ENCODE measurements at regions not wholly inside any gene's neighbourhood (a gene's known extent, or its start where the extent isn't known, plus 50 kb on each side); places are given as distances from the start of the nearest gene placed in this dataset.

DNA sequence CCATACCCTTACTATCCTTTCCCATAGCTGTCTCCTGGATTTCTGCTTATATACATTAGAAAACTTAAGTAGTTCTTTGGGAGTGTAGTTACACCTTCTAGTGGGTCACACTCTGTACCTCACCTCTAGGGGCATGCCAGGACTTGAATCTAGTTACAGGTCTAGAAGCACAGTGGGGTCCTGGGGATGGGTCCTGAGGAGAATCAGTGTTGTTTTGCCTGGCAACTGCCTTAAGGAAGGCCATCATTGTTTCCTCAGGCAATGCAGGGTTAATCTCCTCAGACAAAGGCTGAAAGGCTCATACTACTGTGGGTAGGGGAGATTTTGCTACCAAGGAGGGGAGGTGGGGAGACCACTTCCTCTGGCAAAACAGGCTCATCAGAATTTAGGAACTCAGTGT, 750.3 kb downstream of the FAT4 start:
- no peaks in the 10 kb centered on the region for H3K4me1 ChIP-seq
- intact Hi-C loops (cut with DNase I; ENCODE audit: low total_unique reads) = no loop called here
- no peaks in the 10 kb centered on the region for H3K9me3 ChIP-seq

DNA sequence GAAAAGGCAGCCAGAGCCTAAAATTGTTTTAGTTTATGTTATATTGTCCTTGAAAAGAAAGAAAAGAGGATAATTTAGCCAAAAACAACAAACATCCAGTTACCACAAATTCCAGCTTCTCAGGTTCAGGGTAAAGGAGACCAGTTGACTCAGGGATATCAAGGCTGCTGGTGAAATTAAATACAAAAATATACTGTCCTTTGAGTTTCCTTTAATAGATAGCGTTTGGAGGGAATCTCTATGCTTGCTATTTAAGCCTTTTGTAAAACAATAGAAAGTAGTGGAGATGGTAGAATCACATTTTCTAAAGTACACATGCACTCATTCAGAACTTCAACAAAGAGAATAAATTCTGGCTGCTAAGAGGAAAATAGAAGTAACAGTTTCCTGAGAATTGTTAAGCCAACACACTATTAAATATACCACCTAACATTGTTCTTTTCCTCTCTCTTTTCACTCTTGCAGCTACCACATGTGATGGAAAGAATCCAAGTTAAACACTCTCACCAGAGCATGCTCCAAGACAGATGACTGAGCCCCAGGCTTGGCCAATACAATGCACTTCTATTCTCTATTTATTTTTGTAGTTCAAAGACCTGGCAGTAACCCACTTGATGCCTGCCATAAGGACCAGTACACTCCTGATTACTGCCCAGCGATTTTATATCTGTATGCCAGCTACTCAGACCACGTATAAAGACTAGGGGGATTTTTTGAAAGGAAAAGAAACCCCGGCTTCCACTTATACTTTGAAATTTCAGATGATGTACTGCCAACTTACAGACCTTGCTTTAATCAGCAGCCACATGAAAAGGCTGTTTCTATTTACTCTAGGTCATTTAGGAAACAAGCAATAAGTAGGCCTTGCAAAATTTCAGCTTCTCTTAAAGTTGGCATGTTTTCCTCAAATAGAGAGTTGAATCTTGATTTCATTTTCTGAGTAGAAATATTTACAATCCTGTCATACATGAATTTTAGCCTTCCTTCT, 756.9 kb downstream of the FAT4 start:
- intact Hi-C loops (cut with DNase I; ENCODE audit: low total_unique reads) = no loop called here
- no peak for DNase-seq
- Histone ChIP-seq H3K27ac (no peak overlapping the region), H3K4me1 (peaks cover 0 to 14% (median 4%) of the 10 kb centered on the region in 4 donors), H3K27me3 (no peaks in the 10 kb centered on the region), H3K4me3 (no peak overlapping the region), H3K36me3 (no peaks in the 10 kb centered on the region), H3K9me3 (no peaks in the 10 kb centered on the region)
- TF ChIP-seq, protein P1, sequence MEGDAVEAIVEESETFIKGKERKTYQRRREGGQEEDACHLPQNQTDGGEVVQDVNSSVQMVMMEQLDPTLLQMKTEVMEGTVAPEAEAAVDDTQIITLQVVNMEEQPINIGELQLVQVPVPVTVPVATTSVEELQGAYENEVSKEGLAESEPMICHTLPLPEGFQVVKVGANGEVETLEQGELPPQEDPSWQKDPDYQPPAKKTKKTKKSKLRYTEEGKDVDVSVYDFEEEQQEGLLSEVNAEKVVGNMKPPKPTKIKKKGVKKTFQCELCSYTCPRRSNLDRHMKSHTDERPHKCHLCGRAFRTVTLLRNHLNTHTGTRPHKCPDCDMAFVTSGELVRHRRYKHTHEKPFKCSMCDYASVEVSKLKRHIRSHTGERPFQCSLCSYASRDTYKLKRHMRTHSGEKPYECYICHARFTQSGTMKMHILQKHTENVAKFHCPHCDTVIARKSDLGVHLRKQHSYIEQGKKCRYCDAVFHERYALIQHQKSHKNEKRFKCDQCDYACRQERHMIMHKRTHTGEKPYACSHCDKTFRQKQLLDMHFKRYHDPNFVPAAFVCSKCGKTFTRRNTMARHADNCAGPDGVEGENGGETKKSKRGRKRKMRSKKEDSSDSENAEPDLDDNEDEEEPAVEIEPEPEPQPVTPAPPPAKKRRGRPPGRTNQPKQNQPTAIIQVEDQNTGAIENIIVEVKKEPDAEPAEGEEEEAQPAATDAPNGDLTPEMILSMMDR (IDR thresholded peaks at IDR 0.05) = no peak

More for the DNA sequence above, 750.3 kb downstream of the FAT4 start:
- Histone ChIP-seq H3K4me3 (no peak overlapping the region), H3K27ac (no peak overlapping the region), H3K36me3 (no peaks in the 10 kb centered on the region), H3K27me3 (no peaks in the 10 kb centered on the region)
- TF ChIP-seq, protein P1 (IDR thresholded peaks at IDR 0.05) = no peak
- no peak for DNase-seq

DNA sequence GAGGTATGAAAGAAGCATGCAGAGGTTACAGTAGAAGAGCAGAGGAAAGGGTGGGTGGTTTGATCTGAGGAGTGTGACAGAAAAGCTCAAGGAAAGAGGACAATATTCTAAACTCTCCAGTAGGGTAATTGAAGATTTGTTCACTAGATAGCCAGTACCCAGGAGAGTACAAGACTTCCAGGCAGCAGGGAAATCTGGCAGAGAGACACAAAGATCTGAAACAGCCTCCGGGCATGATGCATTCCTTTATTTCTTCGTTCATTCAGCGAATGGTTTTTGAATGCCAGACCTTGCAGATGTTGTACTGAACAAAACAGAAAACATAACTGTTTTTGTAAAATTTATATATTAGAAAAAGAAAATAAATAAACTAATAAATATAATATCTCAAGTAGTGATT, 766.6 kb downstream of the FAT4 start:
- intact Hi-C loops (cut with DNase I; ENCODE audit: low total_unique reads) = no loop called here
- no peak for DNase-seq
- Histone ChIP-seq H3K4me3 (no peak overlapping the region), H3K27ac (no peak overlapping the region), H3K9me3 (no peaks in the 10 kb centered on the region), H3K27me3 (no peaks in the 10 kb centered on the region), H3K4me1 (no peaks in the 10 kb centered on the region), H3K36me3 (no peaks in the 10 kb centered on the region)
- TF ChIP-seq, protein P1 (IDR thresholded peaks at IDR 0.05) = no peak

DNA sequence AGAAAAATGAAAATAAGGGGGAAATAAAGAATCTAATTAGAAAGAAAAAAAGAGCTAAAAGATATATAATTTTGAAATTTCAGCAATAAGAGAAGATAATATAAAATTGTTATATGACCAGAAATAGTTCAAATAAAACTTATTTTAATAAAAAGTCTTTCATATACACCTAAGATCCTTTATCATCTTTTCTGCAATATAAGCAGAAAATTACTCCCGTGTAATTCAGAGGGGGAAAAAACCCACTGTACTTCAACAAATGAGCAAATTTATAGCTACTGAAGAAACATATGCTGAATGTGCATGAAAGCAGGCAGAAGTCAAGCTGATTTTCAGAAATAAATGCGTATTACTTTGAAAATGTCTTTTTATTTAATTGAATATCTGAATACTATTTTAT, 771.3 kb downstream of the FAT4 start:
- H3K36me3 ChIP-seq = no peaks in the 10 kb centered on the region

DNA sequence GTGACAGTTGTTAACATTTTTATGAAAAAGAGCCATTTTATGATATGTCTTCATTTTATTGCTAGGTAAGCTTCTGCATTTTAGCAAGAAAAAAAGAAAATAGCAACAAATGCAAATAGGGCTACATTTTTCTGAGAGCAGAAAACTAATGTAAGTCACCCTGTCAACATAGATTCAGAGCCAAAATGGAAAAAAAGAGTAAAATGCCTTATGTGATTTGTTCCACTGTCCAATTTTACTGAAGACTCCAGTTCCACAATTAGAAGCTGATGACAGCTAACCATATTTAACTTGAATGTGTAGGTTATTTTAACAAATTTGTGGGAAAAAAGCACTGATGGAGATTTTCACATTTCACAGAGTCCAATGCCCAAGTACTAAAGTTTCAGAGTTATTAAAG, 772.3 kb downstream of the FAT4 start:
- no peak overlapping the region for H3K4me3 ChIP-seq
- H3K4me1 ChIP-seq = no peaks in the 10 kb centered on the region
- H3K36me3 ChIP-seq = no peaks in the 10 kb centered on the region
- TF ChIP-seq, protein P1 (IDR thresholded peaks at IDR 0.05) = no peak
- H3K27ac ChIP-seq = no peak overlapping the region
- no peaks in the 10 kb centered on the region for H3K9me3 ChIP-seq
- no peaks in the 10 kb centered on the region for H3K27me3 ChIP-seq
- intact Hi-C loops (cut with DNase I; ENCODE audit: low total_unique reads) = no loop called here
- DNase-seq = no peak

More for the DNA sequence above, 771.3 kb downstream of the FAT4 start:
- Histone ChIP-seq H3K4me3 (no peak overlapping the region), H3K27me3 (no peaks in the 10 kb centered on the region), H3K9me3 (no peaks in the 10 kb centered on the region), H3K4me1 (no peaks in the 10 kb centered on the region), H3K27ac (no peak overlapping the region)
- DNase-seq = no peak
- TF ChIP-seq, protein P1 (IDR thresholded peaks at IDR 0.05) = no peak
- intact Hi-C loops (cut with DNase I; ENCODE audit: low total_unique reads) = no loop called here
